Suprapubic skin (tissue), 3 donors: ENCODE measurements at regions not wholly inside any gene's neighbourhood (a gene's known extent, or its start where the extent isn't known, plus 50 kb on each side); places are given as distances from the start of the nearest gene placed in this dataset.

Experiments
- POLR2A ChIP-seq, 2 donors: fragments of 450-650 bp; IDR thresholded peaks; one replicate each; pipeline ENCODE4 v1.6.1; 2017; ENCODE audit warnings: antibody characterized with exemption in 2 of 2, mild to moderate bottlenecking in 2 of 2, moderate library complexity in 2 of 2
- TF ChIP-seq, protein P1 (sequence below), 2 donors: fragments of 200-600 bp in 1 of 2; fragments of 450-650 bp in 1 of 2; sonication (generic) in 1 of 2; IDR thresholded peaks; one replicate each; pipeline ENCODE4 v1.5.1; 2016 to 2019; ENCODE audit warnings: antibody characterized with exemption in 2 of 2, mild to moderate bottlenecking in 1 of 2, moderate library complexity in 1 of 2

DNA sequence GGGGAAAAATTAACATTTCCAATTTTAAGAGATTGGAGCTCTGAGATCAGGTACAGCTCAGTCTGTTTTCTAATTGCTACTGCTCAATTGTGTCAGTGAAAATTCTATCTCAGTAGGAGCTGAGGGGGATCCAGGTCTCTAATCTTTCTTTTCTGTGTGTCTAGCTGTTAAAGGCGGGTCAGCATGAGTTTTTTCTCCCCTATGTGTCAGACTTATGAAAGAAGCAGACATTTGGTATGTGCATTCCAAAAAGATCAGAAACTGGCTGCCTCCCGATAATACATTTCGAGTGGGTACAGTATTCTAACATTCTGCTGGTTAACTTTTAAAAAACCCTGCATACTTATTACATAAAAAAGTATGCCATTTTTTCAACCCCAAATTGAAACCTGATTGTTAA is 72.4 kb downstream of the PCDH7 start:
- TF ChIP-seq, protein P1, sequence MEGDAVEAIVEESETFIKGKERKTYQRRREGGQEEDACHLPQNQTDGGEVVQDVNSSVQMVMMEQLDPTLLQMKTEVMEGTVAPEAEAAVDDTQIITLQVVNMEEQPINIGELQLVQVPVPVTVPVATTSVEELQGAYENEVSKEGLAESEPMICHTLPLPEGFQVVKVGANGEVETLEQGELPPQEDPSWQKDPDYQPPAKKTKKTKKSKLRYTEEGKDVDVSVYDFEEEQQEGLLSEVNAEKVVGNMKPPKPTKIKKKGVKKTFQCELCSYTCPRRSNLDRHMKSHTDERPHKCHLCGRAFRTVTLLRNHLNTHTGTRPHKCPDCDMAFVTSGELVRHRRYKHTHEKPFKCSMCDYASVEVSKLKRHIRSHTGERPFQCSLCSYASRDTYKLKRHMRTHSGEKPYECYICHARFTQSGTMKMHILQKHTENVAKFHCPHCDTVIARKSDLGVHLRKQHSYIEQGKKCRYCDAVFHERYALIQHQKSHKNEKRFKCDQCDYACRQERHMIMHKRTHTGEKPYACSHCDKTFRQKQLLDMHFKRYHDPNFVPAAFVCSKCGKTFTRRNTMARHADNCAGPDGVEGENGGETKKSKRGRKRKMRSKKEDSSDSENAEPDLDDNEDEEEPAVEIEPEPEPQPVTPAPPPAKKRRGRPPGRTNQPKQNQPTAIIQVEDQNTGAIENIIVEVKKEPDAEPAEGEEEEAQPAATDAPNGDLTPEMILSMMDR (IDR thresholded peaks at IDR 0.05), result no peak
- no peak for TF ChIP-seq POLR2A (IDR thresholded peaks at IDR 0.05)
